ENCODE measurements at regions not wholly inside any gene's neighbourhood (a gene's known extent, or its start where the extent isn't known, plus 50 kb on each side); places are given as distances from the start of the nearest gene placed in this dataset.

DNA sequence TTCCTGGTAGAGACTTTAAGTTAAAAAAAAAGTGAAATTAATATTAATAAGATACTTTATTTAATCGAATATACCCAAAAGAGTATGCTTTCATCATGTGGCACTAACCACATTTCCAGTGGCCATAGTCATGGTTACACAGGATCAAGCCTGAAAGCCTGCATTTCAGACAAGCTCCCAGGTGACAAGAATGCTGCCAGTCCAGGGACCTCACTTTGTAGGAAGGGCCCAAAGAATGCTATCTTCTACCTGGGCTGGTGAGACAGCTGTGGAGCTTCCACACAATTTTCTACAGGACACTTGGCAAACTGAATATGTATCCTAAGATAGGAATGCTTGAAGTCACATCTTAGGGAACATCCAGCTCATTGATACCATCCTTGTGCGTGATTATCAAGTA, 203.8 kb downstream of the AUH start:
- no peak for DNase-seq (ENCODE audit: low read depth)

GRCh38 chr9:91158286-91158685, 203.4 kb downstream of the AUH start:
- DNase-seq (ENCODE audit: low read depth): no peak

GRCh38 chr9:91158946-91159345, 202.8 kb downstream of the AUH start:
- DNase-seq (ENCODE audit: low read depth): no peak

- no peak for DNase-seq (ENCODE audit: low read depth)
These were observed 202.0 kb downstream of the AUH start for GRCh38 chr9:91159664-91160121.

- no peak for DNase-seq (ENCODE audit: low read depth)
These were observed 201.5 kb downstream of the AUH start for GRCh38 chr9:91160181-91160580.

DNA sequence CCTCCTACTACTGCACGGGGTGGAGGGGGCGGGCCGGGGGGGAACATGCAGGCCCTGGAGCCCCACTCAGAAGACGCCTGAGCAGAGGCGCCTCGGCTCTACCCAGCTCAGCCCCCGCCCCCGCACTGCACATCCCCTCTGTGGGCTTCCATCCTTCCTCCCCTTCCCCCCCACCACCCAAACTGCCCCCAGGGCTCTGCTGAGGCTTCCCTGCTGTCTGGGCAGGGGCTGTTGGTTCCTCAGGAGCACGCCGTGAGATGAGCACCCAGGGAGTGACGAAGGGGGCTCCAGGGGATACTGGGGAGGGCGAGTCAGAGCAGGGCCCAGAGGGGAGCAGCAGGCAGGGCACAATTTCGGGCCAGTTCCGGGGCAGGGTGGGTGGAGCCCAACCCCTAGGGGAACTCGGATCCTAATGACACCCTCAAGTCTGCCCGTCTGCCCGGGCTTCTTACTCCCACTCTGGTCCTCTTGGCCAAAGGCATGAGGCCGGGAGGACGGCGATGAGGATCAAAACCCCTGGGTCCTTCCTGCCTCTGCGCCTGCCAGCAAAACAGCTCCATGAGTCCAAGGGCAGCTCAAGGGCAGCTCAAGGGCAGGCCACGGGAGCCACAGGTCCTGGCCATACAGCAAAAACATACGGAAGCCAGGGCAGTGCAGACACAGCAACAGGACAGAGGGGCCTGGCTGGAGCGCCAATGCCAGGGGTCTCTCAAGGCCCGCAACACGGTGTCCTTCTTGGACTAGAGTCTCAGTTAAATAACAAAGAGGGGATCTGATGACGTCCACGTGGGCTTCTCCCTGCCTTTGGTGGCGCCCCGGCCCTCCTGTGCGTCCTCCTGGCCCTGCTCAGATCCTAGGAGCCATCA, 200.9 kb downstream of the AUH start:
- DNase-seq (ENCODE audit: low read depth): no peak

DNA sequence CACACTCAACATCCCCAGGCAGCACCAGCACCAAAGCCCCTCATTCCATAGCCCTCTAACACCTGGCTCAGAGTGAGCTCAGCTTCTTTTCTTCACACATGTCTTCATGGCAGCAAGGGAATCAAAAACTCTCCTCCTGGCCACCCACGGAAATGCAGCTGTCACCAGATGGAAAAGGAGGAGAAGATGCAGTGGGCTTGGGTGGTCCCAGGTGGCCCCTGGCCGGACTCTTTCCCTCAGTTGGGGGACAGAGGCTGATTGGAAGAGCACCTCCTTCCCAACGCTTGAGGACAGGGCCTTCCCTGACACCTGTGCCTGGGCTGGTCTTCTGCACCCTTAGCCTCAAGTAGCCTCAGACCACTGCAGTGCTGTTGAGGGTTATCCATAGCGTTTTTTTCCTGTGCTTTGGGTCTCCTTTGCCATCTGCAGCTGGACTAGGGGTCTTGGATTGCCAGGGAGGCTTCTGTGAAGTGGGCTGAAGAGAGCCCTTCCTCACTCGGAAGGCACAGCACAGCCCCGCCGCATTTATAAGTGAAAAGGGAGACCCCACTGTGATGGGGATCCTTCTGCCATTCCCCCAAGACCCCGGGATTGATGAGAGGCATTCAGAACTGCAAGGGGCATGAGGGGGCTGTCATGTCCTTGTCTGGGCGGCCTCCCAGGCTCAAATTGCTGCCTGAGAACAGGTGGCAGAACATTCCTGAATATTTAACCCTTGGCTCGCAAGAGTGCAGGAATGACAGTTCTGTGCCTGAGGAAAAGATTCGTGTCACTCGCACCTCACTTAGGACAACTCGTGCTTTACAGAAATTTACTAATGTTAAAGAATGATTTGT, 200.0 kb downstream of the AUH start:
- no peak for DNase-seq (ENCODE audit: low read depth)

DNA sequence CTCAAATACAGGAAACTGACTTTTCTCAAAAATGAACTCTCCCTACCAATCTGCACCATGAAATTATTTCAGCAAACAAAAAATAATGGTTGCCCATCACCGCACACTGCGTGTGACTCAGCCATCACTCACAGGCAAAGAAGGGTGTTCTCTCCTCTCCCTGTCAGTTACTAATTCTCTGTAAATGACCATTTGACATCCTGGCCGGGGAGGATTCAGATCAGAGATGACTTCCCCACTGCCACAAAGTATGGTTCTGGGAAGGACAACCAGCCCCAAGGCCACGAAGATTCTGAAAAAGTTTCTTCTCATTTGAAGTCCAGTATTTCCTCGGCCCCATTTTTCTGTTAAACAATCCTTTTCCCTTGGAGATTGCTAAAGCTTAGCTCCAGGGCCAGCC, 199.4 kb downstream of the AUH start:
- no peak for DNase-seq (ENCODE audit: low read depth)

- DNase-seq (ENCODE audit: low read depth): no peak
These were observed 198.8 kb downstream of the AUH start for GRCh38 chr9:91162784-91163443.

GRCh38 chr9:91163444-91163772, 198.3 kb downstream of the AUH start:
- DNase-seq (ENCODE audit: low read depth): no peak

DNA sequence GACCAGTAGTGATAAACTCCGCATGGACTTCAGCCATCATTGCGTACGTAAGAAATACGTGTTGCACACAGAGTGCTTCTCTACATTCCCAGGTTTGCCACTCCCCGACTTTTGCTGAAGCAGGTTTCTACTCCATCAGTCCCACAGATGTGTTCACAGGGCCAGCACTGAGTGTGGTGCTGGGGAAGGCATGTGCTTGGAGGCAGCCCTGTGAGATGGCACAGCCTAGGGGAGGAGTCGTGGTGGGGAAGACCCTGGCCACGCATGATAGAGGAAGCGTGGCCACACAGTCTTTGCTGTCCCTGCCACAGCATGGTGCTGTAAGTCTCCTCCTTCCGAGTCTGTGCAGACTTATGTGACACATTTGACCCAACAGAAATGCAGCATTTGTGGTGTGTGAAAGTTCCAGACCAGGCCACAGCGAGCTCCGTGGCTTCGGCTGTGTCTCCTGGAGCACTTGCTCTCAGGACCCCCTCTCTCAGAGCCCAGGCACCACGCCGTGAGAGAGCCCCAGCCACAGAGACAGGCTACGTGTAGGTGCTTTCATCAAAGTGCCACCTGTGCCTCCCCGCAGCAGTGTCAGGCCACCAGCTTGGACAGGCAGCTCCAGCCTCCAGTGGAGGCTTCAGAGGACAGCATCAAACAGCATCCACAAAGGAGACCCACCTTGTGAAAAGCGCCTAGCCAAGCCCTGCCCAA, 197.8 kb downstream of the AUH start:
- DNase-seq (ENCODE audit: low read depth): no peak

All from T follicular helper cell (primary cell).